Fibroblast of mammary gland (primary cell): ENCODE measurements at regions not wholly inside any gene's neighbourhood (a gene's known extent, or its start where the extent isn't known, plus 50 kb on each side); places are given as distances from the start of the nearest gene placed in this dataset.

ENCODE experiments used
- DNase-seq: peaks from one replicate; pipeline ENCODE4 v3.0.0-alpha.2; 2010; ENCODE audit warnings: low read depth
- H3K4me3 ChIP-seq: 2 replicates; pipeline ENCODE4 v1.5.1; 2011; ENCODE audit warnings: low read depth, mild to moderate bottlenecking, low read length, moderate library complexity; ENCODE audit not compliant: control insufficient read depth
- TF ChIP-seq, protein P1 (sequence below): conservative IDR thresholded peaks from 2 replicates; pipeline ENCODE4 v1.5.1; 2011; ENCODE audit warnings: low read depth, low read length, inconsistent platforms; ENCODE audit not compliant: control insufficient read depth, insufficient read depth

DNA sequence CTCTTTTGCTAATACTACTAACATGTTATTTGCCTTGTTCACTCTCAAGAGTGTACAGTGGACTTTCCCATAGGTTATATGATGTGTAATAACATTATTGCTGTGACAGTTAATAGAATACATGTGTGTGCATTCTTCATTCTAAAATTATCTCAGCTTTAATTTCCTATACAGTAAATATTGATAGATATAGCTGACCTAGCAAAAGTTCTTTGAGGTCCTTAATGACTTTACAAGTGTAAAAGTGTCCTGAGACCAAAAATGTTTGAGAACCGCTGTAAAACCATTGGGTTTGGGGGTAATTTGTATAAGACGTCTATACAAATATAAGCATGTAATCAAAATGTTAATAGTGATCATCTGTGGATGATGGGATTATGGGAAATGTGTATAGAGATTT is 469.5 kb upstream of the PROK2 start:
- TF ChIP-seq, protein P1, sequence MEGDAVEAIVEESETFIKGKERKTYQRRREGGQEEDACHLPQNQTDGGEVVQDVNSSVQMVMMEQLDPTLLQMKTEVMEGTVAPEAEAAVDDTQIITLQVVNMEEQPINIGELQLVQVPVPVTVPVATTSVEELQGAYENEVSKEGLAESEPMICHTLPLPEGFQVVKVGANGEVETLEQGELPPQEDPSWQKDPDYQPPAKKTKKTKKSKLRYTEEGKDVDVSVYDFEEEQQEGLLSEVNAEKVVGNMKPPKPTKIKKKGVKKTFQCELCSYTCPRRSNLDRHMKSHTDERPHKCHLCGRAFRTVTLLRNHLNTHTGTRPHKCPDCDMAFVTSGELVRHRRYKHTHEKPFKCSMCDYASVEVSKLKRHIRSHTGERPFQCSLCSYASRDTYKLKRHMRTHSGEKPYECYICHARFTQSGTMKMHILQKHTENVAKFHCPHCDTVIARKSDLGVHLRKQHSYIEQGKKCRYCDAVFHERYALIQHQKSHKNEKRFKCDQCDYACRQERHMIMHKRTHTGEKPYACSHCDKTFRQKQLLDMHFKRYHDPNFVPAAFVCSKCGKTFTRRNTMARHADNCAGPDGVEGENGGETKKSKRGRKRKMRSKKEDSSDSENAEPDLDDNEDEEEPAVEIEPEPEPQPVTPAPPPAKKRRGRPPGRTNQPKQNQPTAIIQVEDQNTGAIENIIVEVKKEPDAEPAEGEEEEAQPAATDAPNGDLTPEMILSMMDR: no peak
- H3K4me3 ChIP-seq: no peak overlapping the region
- DNase-seq: no peak

DNA sequence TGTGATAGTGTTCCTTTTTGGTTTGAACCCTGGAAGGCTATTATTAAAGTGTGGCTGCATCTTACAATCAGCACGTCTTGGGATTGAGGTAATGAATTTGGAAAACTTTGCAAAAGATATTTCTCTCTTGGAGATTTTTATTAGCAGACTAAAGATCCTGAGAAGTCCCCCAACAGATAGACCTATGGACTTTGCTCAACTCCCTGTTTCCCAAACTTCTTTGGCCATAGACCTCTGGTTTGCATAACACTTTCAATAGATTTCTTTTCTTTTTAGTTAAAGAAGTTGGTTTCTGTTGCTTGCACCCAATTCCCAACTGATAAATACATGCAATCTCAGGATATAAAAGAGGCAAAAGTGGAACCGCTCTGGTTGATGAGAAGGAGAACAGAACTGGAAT is 465.8 kb upstream of the PROK2 start:
- TF ChIP-seq, protein P1: no peak
- no peak overlapping the region for H3K4me3 ChIP-seq

DNA sequence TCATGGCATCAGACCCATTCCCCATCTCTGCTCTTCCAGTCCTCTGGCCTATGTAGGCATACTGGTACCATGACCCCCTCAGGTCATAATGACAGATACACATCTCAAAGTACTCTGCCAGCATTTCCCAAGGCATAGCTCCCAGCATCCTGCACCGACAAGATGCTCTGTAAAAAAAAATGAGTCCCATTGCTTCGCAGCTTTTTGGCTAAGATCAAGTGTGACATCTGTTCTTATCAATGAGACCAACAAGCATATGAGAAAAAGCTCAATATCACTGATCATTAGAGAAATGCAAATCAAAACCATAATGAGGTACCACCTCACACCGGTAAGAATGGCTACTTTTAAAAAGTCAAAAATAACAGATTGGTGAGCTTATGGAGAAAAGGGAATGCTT is 463.9 kb upstream of the PROK2 start:
- TF ChIP-seq, protein P1: no peak
- no peak overlapping the region for H3K4me3 ChIP-seq
- no peak for DNase-seq

More for the DNA sequence above, 465.8 kb upstream of the PROK2 start:
- DNase-seq: no peak

DNA sequence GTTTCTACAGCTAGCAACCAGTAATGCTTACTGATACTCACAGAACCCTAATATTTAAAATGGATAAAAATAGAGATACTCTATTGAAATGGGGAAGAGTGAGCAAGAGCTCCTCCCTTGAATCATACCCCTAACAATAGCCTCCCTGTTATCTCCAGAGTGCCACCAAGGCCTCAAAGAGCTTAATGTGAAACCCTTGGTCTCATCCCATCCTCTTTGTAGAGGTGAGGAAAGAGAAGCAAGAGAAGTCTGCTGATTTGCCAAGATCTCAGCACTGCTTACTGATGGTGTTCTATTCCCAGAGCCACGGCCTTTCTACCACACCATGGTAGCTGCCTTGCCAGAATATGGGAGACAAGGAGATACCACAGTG is 463.4 kb upstream of the PROK2 start:
- H3K4me3 ChIP-seq: no peak overlapping the region
- TF ChIP-seq, protein P1: no peak
- DNase-seq: no peak

DNA sequence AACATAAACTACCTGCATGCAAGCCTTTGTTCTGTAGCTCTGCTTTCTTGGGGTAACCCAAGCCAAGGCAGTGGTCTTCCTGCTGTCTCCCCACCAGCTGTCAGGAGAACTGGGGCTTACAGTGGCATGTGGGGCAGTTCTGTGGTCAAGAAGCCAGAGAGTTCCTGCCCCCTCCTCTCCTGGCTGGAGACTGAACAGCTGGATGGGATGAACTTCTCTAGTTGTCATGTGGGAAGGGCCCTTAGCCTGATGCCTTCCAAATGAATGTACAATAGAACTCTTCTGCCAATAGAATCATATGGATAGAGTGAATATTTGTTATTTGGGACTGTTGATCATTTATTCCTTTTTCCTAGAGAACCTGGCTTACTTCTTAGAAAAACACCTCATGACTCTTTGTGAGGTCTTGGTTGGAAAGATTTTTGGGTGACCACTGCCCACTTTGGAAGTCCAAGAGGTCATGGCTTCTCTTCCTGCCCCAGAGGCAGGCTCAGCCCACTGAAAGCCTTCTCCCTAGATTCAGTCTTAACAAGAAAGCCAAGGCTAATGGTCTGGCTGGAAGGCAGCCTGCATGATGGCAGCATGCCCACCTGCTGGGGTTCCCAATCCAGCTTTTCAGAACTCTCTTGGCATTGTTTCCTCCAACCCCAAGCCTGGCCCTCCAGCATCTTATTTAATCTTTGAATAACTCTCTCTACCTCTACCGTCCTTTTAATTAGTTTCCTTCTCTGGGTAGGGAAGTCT is 462.9 kb upstream of the PROK2 start:
- TF ChIP-seq, protein P1: no peak
- H3K4me3 ChIP-seq: no peak overlapping the region
- DNase-seq: no peak

DNA sequence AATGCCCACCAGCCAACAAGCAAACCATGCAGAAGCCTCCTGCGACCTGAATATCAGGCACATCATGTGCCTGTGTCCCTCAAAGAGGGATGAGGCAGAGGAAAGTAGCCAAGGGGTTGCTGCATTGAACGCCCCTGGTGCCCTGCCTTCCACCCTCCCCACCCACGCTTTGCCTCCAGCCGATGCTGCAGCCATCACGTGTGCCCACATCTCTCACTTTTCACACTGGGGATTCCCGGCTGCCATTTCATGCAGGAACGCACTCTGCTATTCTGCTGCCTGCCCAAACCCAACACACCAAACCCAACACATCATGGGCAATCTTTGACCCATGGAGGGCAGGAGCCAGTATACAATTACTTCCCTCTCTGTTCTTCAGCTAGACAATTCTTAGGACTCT is 462.2 kb upstream of the PROK2 start:
- no peak for DNase-seq
- TF ChIP-seq, protein P1: no peak
- no peak overlapping the region for H3K4me3 ChIP-seq

DNA sequence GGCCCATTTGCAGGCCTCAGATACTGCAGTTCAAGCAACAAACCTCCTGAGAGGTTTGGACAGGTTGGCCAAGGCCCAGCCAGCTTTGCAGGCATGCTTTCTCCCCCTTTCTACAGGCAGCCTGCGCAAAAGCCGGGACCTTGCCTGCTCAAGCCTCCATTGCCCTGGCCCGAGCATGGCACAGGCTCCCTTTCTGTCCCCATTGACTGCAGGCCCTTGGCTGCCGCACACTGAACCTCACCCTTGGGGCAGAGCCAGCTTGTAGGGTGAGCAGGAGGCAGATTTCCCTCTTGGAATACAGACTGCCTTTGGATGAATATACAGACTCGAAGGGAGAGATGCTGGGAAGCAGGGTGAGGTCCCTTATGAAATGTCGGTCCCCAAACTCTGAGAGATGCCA is 461.7 kb upstream of the PROK2 start:
- no peak overlapping the region for H3K4me3 ChIP-seq
- TF ChIP-seq, protein P1: no peak
- DNase-seq: no peak
